Gastrocnemius medialis (tissue), 4 donors: ENCODE measurements at regions not wholly inside any gene's neighbourhood (a gene's known extent, or its start where the extent isn't known, plus 50 kb on each side); places are given as distances from the start of the nearest gene placed in this dataset.
"Not testable (repeated sequence)": the region's sequence is repeated elsewhere in the genome, so short reads cannot be mapped to it uniquely, and the experiment has no call there.

Experiments used
- ATAC-seq, 2 donors: fragments of 150-250 bp; one replicate each; pipeline ENCODE4 v1.9.1; 2016
- DNase-seq, 2 donors: peaks; one replicate each; pipeline ENCODE4 v3.0.0-alpha.2; 2019
- H3K27ac ChIP-seq, 4 donors: fragments of 200-600 bp; sonication (generic); 1 replicate in 1 of 4; 2 replicates in 3 of 4; pipeline ENCODE4 v1.5.1; 2016 to 2018; ENCODE audit warnings: mild to moderate bottlenecking in 2 of 4, moderate library complexity in 1 of 4
- H3K27me3 ChIP-seq, 3 donors: fragments of 200-600 bp; sonication (generic) in 2 of 3; 1 replicate in 1 of 3; 2 replicates in 2 of 3; pipeline versions ENCODE4 v1.5.1 to v1.6.0; 2016 to 2019; ENCODE audit warnings: mild to moderate bottlenecking in 1 of 3, moderate library complexity in 1 of 3
- H3K36me3 ChIP-seq, 2 donors: fragments of 200-600 bp; sonication (generic) in 1 of 2; one replicate each; pipeline ENCODE4 v1.5.1; 2017 to 2018
- H3K4me1 ChIP-seq, 2 donors: fragments of 200-600 bp; sonication (generic) in 1 of 2; one replicate each; pipeline ENCODE4 v1.5.1; 2016 to 2017; ENCODE audit warnings: mild to moderate bottlenecking in 2 of 2
- H3K4me3 ChIP-seq, 4 donors: fragments of 200-600 bp; sonication (generic) in 3 of 4; 1 replicate in 1 of 4; 2 replicates in 3 of 4; pipeline ENCODE4 v1.5.1; 2016 to 2019; ENCODE audit warnings: mild to moderate bottlenecking in 2 of 4
- H3K9me3 ChIP-seq, 3 donors: fragments of 200-600 bp; sonication (generic) in 2 of 3; 1 replicate in 1 of 3; 2 replicates in 2 of 3; pipeline ENCODE4 v1.5.1; 2016 to 2019
- POLR2A ChIP-seq, 2 donors: fragments of 450-650 bp; IDR thresholded peaks; one replicate each; pipeline ENCODE4 v1.6.1; 2017; ENCODE audit warnings: antibody characterized with exemption in 2 of 2, mild to moderate bottlenecking in 2 of 2, moderate library complexity in 2 of 2
- in situ Hi-C, 4 donors: fragments of 200-750 bp; cut with MboI; loops; one replicate each; pipeline versions ENCODE4 v1.15.0 to v1.8.0; 2017; ENCODE audit warnings: low sequenced_read_pairs in 4 of 4
- intact Hi-C: fragments of 100-400 bp; cut with DNase I; formaldehyde crosslinking; loops from one replicate; pipeline ENCODE4 v1.15.1; 2023; ENCODE audit warnings: low total_unique reads
- TF ChIP-seq, protein P1 (sequence below), 5 experiments: fragments of 450-650 bp in 3 of 5; fragments of 200-600 bp in 2 of 5; sonication (generic) in 2 of 5; IDR thresholded peaks in 4 of 5; conservative IDR thresholded peaks in 1 of 5; 1 replicate in 4 of 5; 2 replicates in 1 of 5; pipeline ENCODE4 v1.5.1; 2016 to 2019; ENCODE audit warnings: antibody characterized with exemption in 5 of 5, mild to moderate bottlenecking in 3 of 5, moderate library complexity in 3 of 5

DNA sequence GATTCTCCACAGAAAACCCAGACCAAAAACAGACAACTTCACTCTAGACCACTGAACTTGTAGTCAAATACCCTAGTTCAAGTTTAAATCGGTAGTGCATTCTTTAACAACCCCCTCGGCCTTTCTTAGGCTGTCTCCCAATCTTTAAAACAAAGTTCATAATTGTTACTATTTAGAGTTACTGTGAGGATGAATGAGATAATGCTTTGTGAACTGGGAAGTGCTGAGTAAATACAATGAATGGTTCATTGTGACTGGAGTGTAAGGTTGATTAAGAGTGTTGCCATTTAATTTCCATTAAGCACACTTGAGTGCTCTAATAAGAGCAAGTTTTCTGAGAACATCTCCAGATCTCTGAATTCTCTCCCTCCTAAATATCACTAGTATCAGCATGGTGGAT lies 228.8 kb upstream of the PIK3R1 start:
- H3K27me3 ChIP-seq = no peaks in the 10 kb centered on the region
- H3K36me3 ChIP-seq = no peaks in the 10 kb centered on the region
- no peaks in the 10 kb centered on the region for H3K4me1 ChIP-seq
- DNase-seq = no peak
- TF ChIP-seq, protein P1, sequence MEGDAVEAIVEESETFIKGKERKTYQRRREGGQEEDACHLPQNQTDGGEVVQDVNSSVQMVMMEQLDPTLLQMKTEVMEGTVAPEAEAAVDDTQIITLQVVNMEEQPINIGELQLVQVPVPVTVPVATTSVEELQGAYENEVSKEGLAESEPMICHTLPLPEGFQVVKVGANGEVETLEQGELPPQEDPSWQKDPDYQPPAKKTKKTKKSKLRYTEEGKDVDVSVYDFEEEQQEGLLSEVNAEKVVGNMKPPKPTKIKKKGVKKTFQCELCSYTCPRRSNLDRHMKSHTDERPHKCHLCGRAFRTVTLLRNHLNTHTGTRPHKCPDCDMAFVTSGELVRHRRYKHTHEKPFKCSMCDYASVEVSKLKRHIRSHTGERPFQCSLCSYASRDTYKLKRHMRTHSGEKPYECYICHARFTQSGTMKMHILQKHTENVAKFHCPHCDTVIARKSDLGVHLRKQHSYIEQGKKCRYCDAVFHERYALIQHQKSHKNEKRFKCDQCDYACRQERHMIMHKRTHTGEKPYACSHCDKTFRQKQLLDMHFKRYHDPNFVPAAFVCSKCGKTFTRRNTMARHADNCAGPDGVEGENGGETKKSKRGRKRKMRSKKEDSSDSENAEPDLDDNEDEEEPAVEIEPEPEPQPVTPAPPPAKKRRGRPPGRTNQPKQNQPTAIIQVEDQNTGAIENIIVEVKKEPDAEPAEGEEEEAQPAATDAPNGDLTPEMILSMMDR (IDR thresholded peaks at IDR 0.05 in 4 of 5, conservative IDR thresholded peaks at IDR 0.05 in 1 of 5) = no peak
- no peak for TF ChIP-seq POLR2A (IDR thresholded peaks at IDR 0.05)
- ATAC-seq = no peak
- no peaks in the 10 kb centered on the region for H3K9me3 ChIP-seq
- no peak overlapping the region for H3K27ac ChIP-seq
- intact Hi-C loops = no loop called here
- in situ Hi-C loops = no loop called here
- H3K4me3 ChIP-seq = no peak overlapping the region

DNA sequence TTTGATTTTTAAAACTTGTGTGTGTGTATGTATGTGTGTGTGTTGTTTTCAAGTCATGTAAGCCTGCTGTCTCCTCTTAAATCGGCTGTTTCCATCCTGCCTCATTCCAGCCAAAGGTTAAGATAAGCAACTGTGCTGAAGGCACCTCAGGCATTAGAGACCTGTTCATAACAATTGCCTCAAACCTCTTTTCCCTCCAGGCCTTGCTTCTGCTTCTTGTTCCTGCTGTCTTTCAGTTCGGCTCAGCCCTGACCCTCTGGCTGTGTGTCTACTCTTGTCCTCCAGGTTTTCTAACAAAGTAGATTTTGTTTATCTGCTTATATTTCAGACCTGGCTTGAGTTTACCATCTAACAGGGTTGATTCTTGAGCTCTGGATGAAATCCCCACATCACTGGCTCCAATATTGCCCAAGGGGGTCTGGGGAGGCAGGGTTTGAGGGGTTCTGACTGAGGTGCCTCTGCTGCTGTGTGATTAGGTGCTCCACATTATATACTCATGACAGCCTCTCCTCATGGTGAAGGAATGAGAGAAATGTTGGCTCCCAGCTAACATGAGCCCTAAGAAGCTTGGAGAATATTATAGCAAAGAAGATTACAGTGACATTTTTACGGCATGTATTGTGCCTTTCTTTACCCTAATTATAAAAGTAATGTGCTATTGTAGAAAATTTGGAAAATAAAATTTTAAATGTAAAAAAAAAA lies 229.7 kb upstream of the PIK3R1 start:
- TF ChIP-seq, protein P1 (IDR thresholded peaks at IDR 0.05 in 4 of 5, conservative IDR thresholded peaks at IDR 0.05 in 1 of 5) = no peak
- no peak for TF ChIP-seq POLR2A (IDR thresholded peaks at IDR 0.05)
- intact Hi-C loops = no loop called here
- in situ Hi-C loops = no loop called here
- DNase-seq (no peak), ATAC-seq (no peak)
- Histone ChIP-seq H3K36me3 (no peaks in the 10 kb centered on the region), H3K27ac (no peak overlapping the region), H3K27me3 (no peaks in the 10 kb centered on the region), H3K4me3 (no peak overlapping the region), H3K4me1 (no peaks in the 10 kb centered on the region), H3K9me3 (no peaks in the 10 kb centered on the region)

DNA sequence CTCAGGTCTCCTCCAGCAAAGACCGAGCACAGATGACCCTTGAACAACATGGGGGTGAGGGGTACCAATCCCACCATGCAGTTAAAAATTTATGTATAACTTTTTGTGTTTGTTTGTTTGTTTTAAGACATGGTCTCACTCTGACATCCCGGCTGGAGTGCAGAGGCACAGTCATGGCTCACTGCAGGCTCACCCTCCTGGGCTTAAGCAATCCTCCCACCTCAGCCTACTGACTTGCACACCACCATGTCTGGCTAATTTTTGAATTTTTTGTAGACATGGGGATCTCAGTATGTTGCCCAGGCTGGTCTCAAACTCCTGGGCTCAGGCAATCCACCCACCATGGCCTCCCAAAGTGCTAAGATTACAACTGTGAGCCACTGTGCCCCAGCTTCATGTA lies 231.0 kb upstream of the PIK3R1 start:
- TF ChIP-seq, protein P1 (IDR thresholded peaks at IDR 0.05 in 4 of 5, conservative IDR thresholded peaks at IDR 0.05 in 1 of 5) = no peak
- TF ChIP-seq POLR2A (IDR thresholded peaks at IDR 0.05) = no peak
- H3K36me3 ChIP-seq = no peaks in the 10 kb centered on the region
- ATAC-seq (no peak), DNase-seq (no peak)
- H3K4me3 ChIP-seq = no peak overlapping the region
- in situ Hi-C loops = no loop called here
- no peak overlapping the region for H3K27ac ChIP-seq
- H3K4me1 ChIP-seq = no peaks in the 10 kb centered on the region
- intact Hi-C loops = no loop called here
- H3K9me3 ChIP-seq = no peaks in the 10 kb centered on the region
- H3K27me3 ChIP-seq = no peaks in the 10 kb centered on the region

DNA sequence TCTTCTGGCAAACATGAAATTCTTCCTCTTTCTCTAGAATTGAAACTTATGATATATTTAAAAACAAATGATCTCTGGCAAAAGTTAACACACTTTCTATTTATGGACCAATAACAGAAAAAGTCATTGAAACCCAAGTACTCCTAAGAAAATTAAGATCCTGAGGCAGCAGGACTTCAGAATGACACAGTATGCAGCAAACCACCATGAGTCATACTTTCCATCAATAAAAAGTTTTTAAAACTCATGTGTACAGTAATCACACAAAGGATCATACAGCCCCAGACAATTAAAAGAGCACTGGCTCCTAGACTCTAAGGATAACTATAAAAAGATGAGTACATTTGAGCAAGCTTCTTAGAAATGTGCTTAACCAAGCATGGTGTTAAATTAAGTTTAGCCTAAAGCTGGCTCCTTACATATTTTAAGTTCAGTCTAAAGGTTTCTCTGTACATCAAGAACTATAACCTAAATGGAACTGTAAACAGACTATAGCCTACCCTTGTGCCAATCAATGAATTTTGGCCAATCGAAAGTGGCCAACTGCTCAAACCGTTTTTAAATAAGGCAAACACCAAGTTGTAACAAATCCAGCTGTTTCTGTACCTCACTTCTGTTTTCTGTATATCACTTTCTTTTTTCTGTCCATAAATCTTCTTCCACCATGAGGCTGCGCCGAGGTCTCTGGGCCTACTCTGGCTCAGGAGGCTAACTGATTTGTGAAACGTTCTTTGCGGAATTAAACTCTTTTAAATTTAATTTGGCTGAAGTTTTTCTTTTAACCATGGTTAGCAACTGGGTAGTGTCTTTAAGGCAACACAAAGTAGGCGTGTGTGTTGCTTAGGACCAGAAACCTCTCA lies 232.1 kb upstream of the PIK3R1 start:
- intact Hi-C loops = no loop called here
- ATAC-seq = no peak
- no peak for TF ChIP-seq POLR2A (IDR thresholded peaks at IDR 0.05)
- TF ChIP-seq, protein P1 (IDR thresholded peaks at IDR 0.05 in 4 of 5, conservative IDR thresholded peaks at IDR 0.05 in 1 of 5) = no peak
- H3K9me3 ChIP-seq = no peaks in the 10 kb centered on the region
- in situ Hi-C loops = no loop called here
- no peaks in the 10 kb centered on the region for H3K36me3 ChIP-seq
- no peak overlapping the region for H3K27ac ChIP-seq
- no peak overlapping the region for H3K4me3 ChIP-seq
- DNase-seq = no peak
- no peaks in the 10 kb centered on the region for H3K27me3 ChIP-seq
- H3K4me1 ChIP-seq = no peaks in the 10 kb centered on the region

DNA sequence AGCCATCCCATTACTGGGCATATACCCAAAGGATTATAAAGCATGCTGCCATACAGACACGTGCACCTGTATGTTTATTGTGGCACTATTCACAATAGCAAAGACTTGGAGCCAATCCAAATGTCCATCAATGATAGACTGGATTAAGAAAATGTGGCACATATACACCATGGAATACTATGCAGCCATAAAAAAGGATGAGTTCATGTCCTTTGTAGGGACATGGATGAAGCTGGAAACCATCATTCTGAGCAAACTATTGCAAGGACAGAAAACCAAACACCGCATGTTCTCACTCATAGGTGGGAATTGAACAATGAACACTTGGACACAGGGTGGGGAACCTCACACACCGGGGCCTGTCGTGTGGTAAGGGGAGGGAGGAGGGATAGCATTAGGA lies 233.4 kb upstream of the PIK3R1 start:
- H3K36me3 ChIP-seq, ATAC-seq, DNase-seq, intact Hi-C loops, H3K27ac ChIP-seq, H3K4me1 ChIP-seq, H3K27me3 ChIP-seq, H3K4me3 ChIP-seq, in situ Hi-C loops, H3K9me3 ChIP-seq: not testable (repeated sequence)
